ENCODE measurements at regions not wholly inside any gene's neighbourhood (a gene's known extent, or its start where the extent isn't known, plus 50 kb on each side); places are given as distances from the start of the nearest gene placed in this dataset.

DNA sequence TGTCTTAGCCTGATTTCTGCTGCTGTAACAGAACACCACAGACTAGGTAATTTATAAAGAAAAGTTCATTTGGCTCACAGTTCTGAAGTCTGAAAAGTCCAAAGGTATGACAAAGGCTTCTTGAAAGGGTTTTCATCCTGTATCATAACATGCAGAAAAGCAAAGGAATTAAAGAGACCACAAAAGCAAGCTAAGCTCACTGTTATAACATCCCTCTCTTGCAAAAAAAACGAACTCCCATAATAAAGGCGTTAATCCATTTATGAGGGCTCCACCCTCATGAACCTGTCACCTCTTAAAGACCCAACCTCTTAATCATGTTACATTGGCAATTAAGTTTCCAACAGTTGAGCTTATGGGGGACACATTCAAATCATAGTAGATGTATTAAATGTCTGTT is 197.9 kb downstream of the PLOD2 start:
- no peaks in the 10 kb centered on the region for H3K4me1 ChIP-seq (ENCODE audit: control insufficient read depth in 1 of 2, insufficient read depth in 2 of 2, low read length in 2 of 2)

DNA sequence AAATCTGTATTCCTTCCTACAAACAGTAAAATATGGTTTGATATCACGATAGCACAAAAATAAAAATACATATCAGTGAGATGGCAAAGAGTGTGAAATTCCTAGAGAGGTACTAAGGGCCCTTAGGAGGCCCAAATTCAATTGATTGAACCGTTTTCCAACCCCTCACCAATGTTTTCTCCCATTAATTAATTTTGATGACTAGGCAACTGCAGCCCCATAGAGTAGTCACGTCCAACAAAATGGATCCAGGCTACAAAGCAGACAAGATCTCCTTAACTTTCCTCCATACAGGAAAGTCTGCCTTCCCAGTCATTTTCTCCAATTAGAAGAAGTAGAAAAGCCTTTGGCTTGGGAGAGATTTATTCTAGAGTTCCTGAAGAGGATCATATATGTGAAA is 193.9 kb downstream of the PLOD2 start:
- Histone ChIP-seq H3K9me3 (ENCODE audit: control insufficient read depth in 1 of 2, low read length in 2 of 2) (no peaks in the 10 kb centered on the region), H3K27me3 (ENCODE audit: low read depth, low read length) (no peaks in the 10 kb centered on the region), H3K27ac (ENCODE audit: low read length) (no peak overlapping the region), H3K4me1 (ENCODE audit: control insufficient read depth in 1 of 2, insufficient read depth in 2 of 2, low read length in 2 of 2) (no peaks in the 10 kb centered on the region), H3K36me3 (ENCODE audit: control insufficient read depth in 1 of 2, insufficient read depth in 2 of 2, low read length in 2 of 2) (no peaks in the 10 kb centered on the region), H3K4me3 (ENCODE audit: low read depth in 1 of 2, low read length in 2 of 2) (no peak overlapping the region)

More for the DNA sequence above, 197.9 kb downstream of the PLOD2 start:
- Histone ChIP-seq H3K36me3 (ENCODE audit: control insufficient read depth in 1 of 2, insufficient read depth in 2 of 2, low read length in 2 of 2) (no peaks in the 10 kb centered on the region), H3K27me3 (ENCODE audit: low read depth, low read length) (no peaks in the 10 kb centered on the region), H3K9me3 (ENCODE audit: control insufficient read depth in 1 of 2, low read length in 2 of 2) (no peaks in the 10 kb centered on the region), H3K27ac (ENCODE audit: low read length) (no peak overlapping the region), H3K4me3 (ENCODE audit: low read depth in 1 of 2, low read length in 2 of 2) (no peak overlapping the region)

DNA sequence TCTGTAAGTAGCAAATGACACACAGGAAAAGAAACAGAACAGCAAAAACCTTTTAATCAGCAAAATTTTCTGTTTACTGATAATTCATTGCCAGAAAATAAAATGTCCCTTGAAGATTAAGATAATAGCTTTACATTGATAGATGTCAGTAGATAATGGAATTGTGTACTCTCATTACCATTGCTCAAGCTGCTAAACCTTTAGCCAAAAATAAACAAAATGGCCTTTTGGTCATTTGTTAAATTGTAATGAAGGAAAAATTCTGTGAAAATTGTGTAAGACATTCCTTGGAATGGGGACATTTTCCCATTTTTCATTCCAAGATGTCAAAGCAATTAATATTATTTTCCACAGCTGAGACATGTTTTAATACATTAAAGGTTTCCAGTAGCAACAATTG is 189.8 kb downstream of the PLOD2 start:
- H3K27ac ChIP-seq (ENCODE audit: low read length), result no peak overlapping the region
- H3K4me1 ChIP-seq (ENCODE audit: control insufficient read depth in 1 of 2, insufficient read depth in 2 of 2, low read length in 2 of 2), result no peaks in the 10 kb centered on the region
- no peaks in the 10 kb centered on the region for H3K27me3 ChIP-seq (ENCODE audit: low read depth, low read length)
- no peak overlapping the region for H3K4me3 ChIP-seq (ENCODE audit: low read depth in 1 of 2, low read length in 2 of 2)
- no peaks in the 10 kb centered on the region for H3K36me3 ChIP-seq (ENCODE audit: control insufficient read depth in 1 of 2, insufficient read depth in 2 of 2, low read length in 2 of 2)
- no peaks in the 10 kb centered on the region for H3K9me3 ChIP-seq (ENCODE audit: control insufficient read depth in 1 of 2, low read length in 2 of 2)

DNA sequence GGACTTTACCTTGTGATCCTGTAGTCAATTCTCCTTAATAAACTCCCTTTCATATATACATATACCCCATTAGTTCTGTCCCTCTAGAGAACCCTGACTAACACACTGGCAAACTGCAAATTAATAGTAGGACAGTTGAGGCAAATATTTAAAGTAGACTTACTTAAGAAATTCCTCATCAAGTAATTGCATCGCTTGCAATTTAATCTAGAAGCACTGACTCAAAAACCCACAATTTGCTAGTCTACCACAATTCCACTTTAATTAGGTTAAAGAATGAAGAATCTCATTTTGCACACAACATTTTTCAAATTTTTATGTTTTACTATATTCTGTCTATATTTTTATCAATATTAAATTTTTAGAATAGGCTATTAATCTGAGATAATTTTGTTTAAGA is 188.1 kb downstream of the PLOD2 start:
- no peaks in the 10 kb centered on the region for H3K9me3 ChIP-seq (ENCODE audit: control insufficient read depth in 1 of 2, low read length in 2 of 2)
- no peak overlapping the region for H3K4me3 ChIP-seq (ENCODE audit: low read depth in 1 of 2, low read length in 2 of 2)
- no peaks in the 10 kb centered on the region for H3K36me3 ChIP-seq (ENCODE audit: control insufficient read depth in 1 of 2, insufficient read depth in 2 of 2, low read length in 2 of 2)
- no peaks in the 10 kb centered on the region for H3K27me3 ChIP-seq (ENCODE audit: low read depth, low read length)
- H3K27ac ChIP-seq (ENCODE audit: low read length), result no peak overlapping the region
- no peaks in the 10 kb centered on the region for H3K4me1 ChIP-seq (ENCODE audit: control insufficient read depth in 1 of 2, insufficient read depth in 2 of 2, low read length in 2 of 2)

DNA sequence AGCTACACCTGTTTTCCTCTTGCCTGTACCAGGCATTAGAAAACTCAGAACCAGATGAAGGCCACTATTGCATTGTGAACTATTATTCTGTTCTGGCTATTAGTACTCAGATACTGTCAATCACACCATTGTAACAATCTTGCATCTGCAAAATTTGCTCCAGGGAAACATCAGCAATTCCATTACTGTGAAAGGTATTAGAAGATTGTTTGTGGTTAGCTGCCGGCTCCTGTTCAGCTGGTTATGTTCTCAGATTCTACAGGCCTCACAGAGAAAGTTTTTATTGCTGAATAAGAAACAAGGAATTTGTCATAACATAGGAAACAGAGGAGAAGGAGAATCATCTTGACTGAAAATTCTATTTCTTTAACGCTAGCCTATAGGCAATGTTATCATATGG is 179.9 kb downstream of the PLOD2 start:
- H3K9me3 ChIP-seq (ENCODE audit: control insufficient read depth in 1 of 2, low read length in 2 of 2), result peaks cover 0 to 2% of the 10 kb centered on the region in 2 donors
- no peak overlapping the region for H3K27ac ChIP-seq (ENCODE audit: low read length)
- H3K36me3 ChIP-seq (ENCODE audit: control insufficient read depth in 1 of 2, insufficient read depth in 2 of 2, low read length in 2 of 2), result no peaks in the 10 kb centered on the region
- no peaks in the 10 kb centered on the region for H3K27me3 ChIP-seq (ENCODE audit: low read depth, low read length)
- no peaks in the 10 kb centered on the region for H3K4me1 ChIP-seq (ENCODE audit: control insufficient read depth in 1 of 2, insufficient read depth in 2 of 2, low read length in 2 of 2)
- H3K4me3 ChIP-seq (ENCODE audit: low read depth in 1 of 2, low read length in 2 of 2), result no peak overlapping the region

DNA sequence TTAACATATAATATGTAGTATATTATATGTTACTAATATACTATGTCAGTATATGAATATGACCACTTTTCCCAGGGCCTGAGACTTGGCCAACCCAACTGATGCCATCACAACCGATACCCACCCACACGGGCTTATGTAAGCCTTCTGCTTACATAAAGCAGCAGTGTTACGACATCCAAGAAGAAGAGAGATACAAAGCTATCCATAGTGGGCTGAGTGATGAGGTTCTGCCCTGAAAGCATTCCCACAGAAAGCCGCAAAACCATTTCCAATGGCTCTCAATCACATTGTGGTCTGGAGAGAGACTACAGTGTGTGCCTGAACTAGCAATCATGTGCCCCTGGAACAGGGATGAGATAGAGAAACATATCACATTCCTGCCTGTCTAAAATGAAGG is 177.9 kb downstream of the PLOD2 start:
- Histone ChIP-seq H3K27me3 (ENCODE audit: low read depth, low read length) (no peaks in the 10 kb centered on the region), H3K27ac (ENCODE audit: low read length) (no peak overlapping the region), H3K4me3 (ENCODE audit: low read depth in 1 of 2, low read length in 2 of 2) (no peak overlapping the region), H3K9me3 (ENCODE audit: control insufficient read depth in 1 of 2, low read length in 2 of 2) (peaks cover 0 to 2% of the 10 kb centered on the region in 2 donors), H3K36me3 (ENCODE audit: control insufficient read depth in 1 of 2, insufficient read depth in 2 of 2, low read length in 2 of 2) (no peaks in the 10 kb centered on the region), H3K4me1 (ENCODE audit: control insufficient read depth in 1 of 2, insufficient read depth in 2 of 2, low read length in 2 of 2) (no peaks in the 10 kb centered on the region)

Data from muscle layer of duodenum (tissue), 2 donors.